CD4-positive, alpha-beta T cell treated with Interleukin-6 for 4 hours (primary cell): ENCODE measurements at regions not wholly inside any gene's neighbourhood (a gene's known extent, or its start where the extent isn't known, plus 50 kb on each side); places are given as distances from the start of the nearest gene placed in this dataset.

Source experiments
- DNase-seq: peaks from one replicate; pipeline ENCODE4 v3.0.0-alpha.2; 2020; ENCODE audit warnings: mixed read lengths

- no peak for DNase-seq
Observed at GRCh38 chr1:67619080-67619479, 65.9 kb upstream of the GADD45A start.

DNA sequence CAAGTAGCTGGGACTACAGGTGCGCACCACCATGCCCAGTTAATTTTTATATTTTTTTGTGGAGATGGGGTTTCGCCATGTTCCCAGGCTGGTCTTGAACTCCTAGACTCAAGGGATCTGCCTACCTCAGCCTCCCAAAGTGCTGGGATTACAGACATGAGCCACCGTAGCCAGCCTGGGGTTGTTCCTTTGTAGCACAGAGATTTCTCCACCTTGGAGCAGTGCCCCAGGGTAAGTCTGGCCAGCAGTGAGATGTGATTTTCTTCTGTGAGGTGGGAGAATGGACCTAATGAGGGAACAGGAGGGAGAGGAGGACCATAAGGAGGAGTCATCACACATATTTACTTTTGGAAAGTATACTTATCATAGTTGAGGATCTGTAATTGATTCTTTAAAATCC lies 61.1 kb upstream of the GADD45A start:
- DNase-seq, result no peak

GRCh38 chr1:67624680-67625079 lies 60.3 kb upstream of the GADD45A start:
- no peak for DNase-seq

GRCh38 chr1:67626090-67626860 lies 58.7 kb upstream of the GADD45A start:
- DNase-seq, result no peak

DNA sequence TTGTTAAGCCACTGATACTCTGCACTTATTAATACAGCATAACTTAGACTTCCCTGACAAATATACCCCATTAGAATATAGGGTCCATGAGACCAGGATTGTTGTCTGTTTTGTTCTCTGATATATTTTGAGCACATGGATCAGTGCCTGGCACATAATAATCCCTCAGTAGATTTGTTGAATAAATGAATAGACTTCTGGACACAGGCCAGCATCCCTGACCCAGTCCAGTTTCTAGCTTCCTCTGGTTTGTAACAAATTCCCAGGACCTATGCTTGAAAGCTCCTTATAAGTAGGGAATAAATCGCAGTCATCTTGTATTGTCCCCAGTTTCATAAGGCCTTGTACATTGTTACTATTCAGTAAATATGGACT lies 58.2 kb upstream of the GADD45A start:
- no peak for DNase-seq

- no peak for DNase-seq
Observed at GRCh38 chr1:67627336-67627735, 57.7 kb upstream of the GADD45A start.

DNA sequence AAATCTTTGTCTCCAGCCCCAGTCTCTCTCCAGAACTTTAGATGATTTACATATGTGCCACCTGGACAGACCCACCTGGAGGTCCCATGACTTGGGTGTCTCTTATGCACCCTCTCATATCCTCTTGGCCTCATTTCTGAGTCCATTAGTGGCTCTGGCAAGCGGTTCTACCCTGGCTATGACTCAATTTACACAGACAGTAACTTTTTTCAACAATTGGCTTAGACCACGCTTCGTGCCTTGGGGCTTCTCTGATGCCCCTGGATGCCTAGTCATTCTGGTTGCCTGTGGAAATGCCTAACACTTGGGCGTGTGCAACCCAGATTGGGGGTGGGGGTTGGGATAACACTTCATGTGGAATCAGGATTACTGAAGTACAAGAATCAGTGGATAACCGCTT lies 57.1 kb upstream of the GADD45A start:
- no peak for DNase-seq

GRCh38 chr1:67629370-67630075 lies 55.5 kb upstream of the GADD45A start:
- DNase-seq, result no peak

DNA sequence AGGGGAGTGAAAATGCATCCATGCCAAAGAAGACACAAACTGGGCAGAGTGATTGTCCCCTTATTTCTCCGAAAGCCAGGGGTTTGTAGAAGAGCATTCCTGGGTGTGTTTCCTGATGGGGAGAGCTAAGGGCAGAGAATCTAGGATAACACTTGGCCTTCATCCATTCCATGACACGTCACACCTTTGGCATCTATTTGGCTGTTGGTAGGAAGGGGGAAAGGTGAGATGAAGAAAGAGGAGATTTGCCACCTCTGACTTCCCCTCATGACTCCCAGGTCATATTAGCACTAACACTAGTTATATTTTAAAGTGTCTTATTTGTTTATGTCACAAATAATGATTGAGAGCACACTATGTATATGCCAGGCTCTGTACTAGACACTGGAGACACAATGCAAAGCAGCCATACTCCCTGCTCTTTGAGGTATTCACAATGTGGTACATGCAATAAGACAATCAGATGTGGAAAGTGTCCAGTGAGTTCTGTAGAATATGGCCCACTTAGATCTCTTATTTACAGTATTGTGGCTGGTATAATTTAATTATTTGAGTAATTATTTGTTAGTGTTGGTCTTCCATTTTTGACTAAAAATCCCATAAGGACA lies 54.5 kb upstream of the GADD45A start:
- DNase-seq, result no peak

- DNase-seq, result no peak
Observed at GRCh38 chr1:67632356-67632755, 52.6 kb upstream of the GADD45A start.

- no peak for DNase-seq
Observed at GRCh38 chr1:67632811-67633655, 52.0 kb upstream of the GADD45A start.

GRCh38 chr1:67634396-67634935 lies 50.5 kb upstream of the GADD45A start:
- DNase-seq, result no peak

GRCh38 chr1:67635055-67635809 lies 49.8 kb upstream of the GADD45A start:
- DNase-seq, result no peak
